ENCODE measurements at regions not wholly inside any gene's neighbourhood (a gene's known extent, or its start where the extent isn't known, plus 50 kb on each side); places are given as distances from the start of the nearest gene placed in this dataset.

DNA sequence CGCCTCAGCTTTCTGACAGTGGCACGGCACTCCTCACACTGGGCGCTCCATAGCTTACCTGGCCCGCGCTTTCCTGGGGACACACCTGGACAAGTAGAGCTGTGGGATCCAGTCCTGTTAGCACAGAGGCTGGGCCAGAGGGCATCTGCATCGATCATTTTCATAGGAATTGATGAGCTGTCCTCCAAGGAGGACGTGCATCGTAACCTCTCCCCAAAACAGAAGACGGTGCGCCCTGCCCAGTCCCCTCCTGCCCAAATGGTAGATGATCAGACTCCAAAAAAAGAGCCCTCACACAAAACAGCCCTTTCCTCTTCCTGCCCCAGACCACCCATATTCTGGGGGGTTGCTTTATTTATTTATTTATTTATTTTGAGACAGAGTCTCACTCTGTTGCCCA, 161.2 kb downstream of the CTTN start:
- TF ChIP-seq, protein P1, sequence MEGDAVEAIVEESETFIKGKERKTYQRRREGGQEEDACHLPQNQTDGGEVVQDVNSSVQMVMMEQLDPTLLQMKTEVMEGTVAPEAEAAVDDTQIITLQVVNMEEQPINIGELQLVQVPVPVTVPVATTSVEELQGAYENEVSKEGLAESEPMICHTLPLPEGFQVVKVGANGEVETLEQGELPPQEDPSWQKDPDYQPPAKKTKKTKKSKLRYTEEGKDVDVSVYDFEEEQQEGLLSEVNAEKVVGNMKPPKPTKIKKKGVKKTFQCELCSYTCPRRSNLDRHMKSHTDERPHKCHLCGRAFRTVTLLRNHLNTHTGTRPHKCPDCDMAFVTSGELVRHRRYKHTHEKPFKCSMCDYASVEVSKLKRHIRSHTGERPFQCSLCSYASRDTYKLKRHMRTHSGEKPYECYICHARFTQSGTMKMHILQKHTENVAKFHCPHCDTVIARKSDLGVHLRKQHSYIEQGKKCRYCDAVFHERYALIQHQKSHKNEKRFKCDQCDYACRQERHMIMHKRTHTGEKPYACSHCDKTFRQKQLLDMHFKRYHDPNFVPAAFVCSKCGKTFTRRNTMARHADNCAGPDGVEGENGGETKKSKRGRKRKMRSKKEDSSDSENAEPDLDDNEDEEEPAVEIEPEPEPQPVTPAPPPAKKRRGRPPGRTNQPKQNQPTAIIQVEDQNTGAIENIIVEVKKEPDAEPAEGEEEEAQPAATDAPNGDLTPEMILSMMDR (IDR thresholded peaks at IDR 0.05), result no peak
- TF ChIP-seq POLR2A (IDR thresholded peaks at IDR 0.05) (no peak), EP300 (IDR thresholded peaks at IDR 0.05) (no peak)
